ENCODE measurements at regions not wholly inside any gene's neighbourhood (a gene's known extent, or its start where the extent isn't known, plus 50 kb on each side); places are given as distances from the start of the nearest gene placed in this dataset.

DNA sequence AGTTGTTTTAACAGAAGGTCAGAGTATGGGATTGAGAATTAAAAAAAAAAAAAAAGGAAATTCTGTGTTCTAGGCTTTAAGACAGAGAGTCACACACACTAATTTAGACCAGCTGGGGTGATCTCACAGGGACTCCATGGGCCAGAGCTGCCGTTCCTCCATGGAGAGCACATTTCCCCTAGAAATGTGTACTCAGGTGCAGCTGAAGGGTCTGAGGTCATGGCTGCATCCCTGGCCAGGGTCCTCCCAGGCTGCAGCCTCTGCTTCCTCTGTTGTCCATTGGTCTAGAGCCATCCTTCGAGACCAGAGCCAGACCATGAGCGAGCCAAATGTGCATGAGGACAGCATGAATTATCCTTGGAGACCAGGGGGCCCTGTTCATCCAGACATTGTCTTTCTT is 190.1 kb upstream of the TNP1 start:
- TF ChIP-seq POLR2A (IDR thresholded peaks at IDR 0.05): no peak
- TF ChIP-seq, protein P1, sequence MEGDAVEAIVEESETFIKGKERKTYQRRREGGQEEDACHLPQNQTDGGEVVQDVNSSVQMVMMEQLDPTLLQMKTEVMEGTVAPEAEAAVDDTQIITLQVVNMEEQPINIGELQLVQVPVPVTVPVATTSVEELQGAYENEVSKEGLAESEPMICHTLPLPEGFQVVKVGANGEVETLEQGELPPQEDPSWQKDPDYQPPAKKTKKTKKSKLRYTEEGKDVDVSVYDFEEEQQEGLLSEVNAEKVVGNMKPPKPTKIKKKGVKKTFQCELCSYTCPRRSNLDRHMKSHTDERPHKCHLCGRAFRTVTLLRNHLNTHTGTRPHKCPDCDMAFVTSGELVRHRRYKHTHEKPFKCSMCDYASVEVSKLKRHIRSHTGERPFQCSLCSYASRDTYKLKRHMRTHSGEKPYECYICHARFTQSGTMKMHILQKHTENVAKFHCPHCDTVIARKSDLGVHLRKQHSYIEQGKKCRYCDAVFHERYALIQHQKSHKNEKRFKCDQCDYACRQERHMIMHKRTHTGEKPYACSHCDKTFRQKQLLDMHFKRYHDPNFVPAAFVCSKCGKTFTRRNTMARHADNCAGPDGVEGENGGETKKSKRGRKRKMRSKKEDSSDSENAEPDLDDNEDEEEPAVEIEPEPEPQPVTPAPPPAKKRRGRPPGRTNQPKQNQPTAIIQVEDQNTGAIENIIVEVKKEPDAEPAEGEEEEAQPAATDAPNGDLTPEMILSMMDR (IDR thresholded peaks at IDR 0.05): no peak

All from body of pancreas (tissue), 4 donors.